Fibroblast of skin of back (primary cell): ENCODE measurements at regions not wholly inside any gene's neighbourhood (a gene's known extent, or its start where the extent isn't known, plus 50 kb on each side); places are given as distances from the start of the nearest gene placed in this dataset.
"Not testable (repeated sequence)": the region's sequence is repeated elsewhere in the genome, so short reads cannot be mapped to it uniquely, and the experiment has no call there.

Experiments used
- DNase-seq: peaks from one replicate; pipeline ENCODE4 v3.0.0-alpha.2; 2013

- peak; percentile 60 for DNase-seq
These were observed 264.2 kb upstream of the AMIGO2 start for GRCh38 chr12:47343684-47344567.

- DNase-seq, result no peak
These were observed 260.8 kb upstream of the AMIGO2 start for GRCh38 chr12:47340411-47341015.

- DNase-seq, result no peak
These were observed 257.8 kb upstream of the AMIGO2 start for GRCh38 chr12:47337581-47337980.

GRCh38 chr12:47333271-47333858 lies 253.6 kb upstream of the AMIGO2 start:
- not testable (repeated sequence) for DNase-seq

GRCh38 chr12:47328831-47329545 lies 249.2 kb upstream of the AMIGO2 start:
- peak; percentile 57 for DNase-seq

GRCh38 chr12:47326190-47326589 lies 246.4 kb upstream of the AMIGO2 start:
- DNase-seq, result no peak

- no peak for DNase-seq
These were observed 244.0 kb upstream of the AMIGO2 start for GRCh38 chr12:47323802-47324201.

- DNase-seq, result no peak
These were observed 241.7 kb upstream of the AMIGO2 start for GRCh38 chr12:47321436-47321835.

- DNase-seq, result no peak
These were observed 240.0 kb upstream of the AMIGO2 start for GRCh38 chr12:47319746-47320145.

- DNase-seq, result no peak
These were observed 239.2 kb upstream of the AMIGO2 start for GRCh38 chr12:47318963-47319362.

GRCh38 chr12:47317175-47317915 lies 237.6 kb upstream of the AMIGO2 start:
- no peak for DNase-seq

GRCh38 chr12:47316609-47317049 lies 236.9 kb upstream of the AMIGO2 start:
- DNase-seq, result no peak

- no peak for DNase-seq
These were observed 235.2 kb upstream of the AMIGO2 start for GRCh38 chr12:47314996-47315395.

GRCh38 chr12:47312808-47313426 lies 233.2 kb upstream of the AMIGO2 start:
- DNase-seq, result no peak

GRCh38 chr12:47312147-47312546 lies 232.4 kb upstream of the AMIGO2 start:
- no peak for DNase-seq

- DNase-seq, result no peak
These were observed 231.8 kb upstream of the AMIGO2 start for GRCh38 chr12:47311568-47311967.

- no peak for DNase-seq
These were observed 231.3 kb upstream of the AMIGO2 start for GRCh38 chr12:47311010-47311409.

- no peak for DNase-seq
These were observed 228.9 kb upstream of the AMIGO2 start for GRCh38 chr12:47308672-47309071.

GRCh38 chr12:47307680-47308399 lies 228.1 kb upstream of the AMIGO2 start:
- DNase-seq, result peak; percentile 87

GRCh38 chr12:47306773-47307679 lies 227.3 kb upstream of the AMIGO2 start:
- peak; percentile 27 for DNase-seq
